Gastroesophageal sphincter (tissue), 3 donors: ENCODE measurements at regions not wholly inside any gene's neighbourhood (a gene's known extent, or its start where the extent isn't known, plus 50 kb on each side); places are given as distances from the start of the nearest gene placed in this dataset.

ENCODE experiments used
- EP300 ChIP-seq: sonication (generic); formaldehyde crosslinking; IDR thresholded peaks from one replicate; pipeline ENCODE4 v1.6.1; 2017; ENCODE audit warnings: antibody characterized with exemption, mild to moderate bottlenecking
- POLR2A ChIP-seq, 2 donors: fragments of 450-650 bp; IDR thresholded peaks; one replicate each; pipeline ENCODE4 v1.6.1; 2017; ENCODE audit warnings: antibody characterized with exemption in 2 of 2, mild to moderate bottlenecking in 2 of 2, moderate library complexity in 1 of 2
- POLR2AphosphoS5 ChIP-seq: sonication (generic); formaldehyde crosslinking; IDR thresholded peaks from one replicate; pipeline ENCODE4 v1.6.1; 2017; ENCODE audit warnings: antibody characterized with exemption
- TF ChIP-seq, protein P1 (sequence below), 4 experiments: fragments of 200-600 bp in 2 of 4; fragments of 450-650 bp in 2 of 4; sonication (generic) in 1 of 4; IDR thresholded peaks; one replicate each; pipeline ENCODE4 v1.5.1; 2017 to 2019; ENCODE audit warnings: antibody characterized with exemption in 4 of 4, mild to moderate bottlenecking in 2 of 4, moderate library complexity in 2 of 4

DNA sequence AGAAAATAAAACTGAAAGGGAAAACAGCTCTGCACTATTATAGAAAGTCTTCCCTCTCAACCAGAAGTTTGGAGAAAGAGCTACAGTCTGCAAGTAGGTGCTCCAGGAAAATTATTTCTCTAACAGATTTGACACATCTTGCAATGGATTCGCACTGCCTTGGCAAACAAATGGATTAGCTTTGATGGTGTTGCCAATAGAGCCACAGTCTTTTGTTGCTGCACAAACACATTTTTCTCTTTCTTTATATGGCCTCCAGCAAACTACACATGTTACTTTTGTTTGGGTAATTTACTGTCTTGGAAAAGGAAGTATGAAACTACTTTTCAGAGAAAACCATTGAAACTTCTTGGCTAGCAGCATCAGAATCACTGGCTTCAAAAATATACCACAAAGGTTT is 523.1 kb downstream of the EFNA5 start:
- TF ChIP-seq, protein P1, sequence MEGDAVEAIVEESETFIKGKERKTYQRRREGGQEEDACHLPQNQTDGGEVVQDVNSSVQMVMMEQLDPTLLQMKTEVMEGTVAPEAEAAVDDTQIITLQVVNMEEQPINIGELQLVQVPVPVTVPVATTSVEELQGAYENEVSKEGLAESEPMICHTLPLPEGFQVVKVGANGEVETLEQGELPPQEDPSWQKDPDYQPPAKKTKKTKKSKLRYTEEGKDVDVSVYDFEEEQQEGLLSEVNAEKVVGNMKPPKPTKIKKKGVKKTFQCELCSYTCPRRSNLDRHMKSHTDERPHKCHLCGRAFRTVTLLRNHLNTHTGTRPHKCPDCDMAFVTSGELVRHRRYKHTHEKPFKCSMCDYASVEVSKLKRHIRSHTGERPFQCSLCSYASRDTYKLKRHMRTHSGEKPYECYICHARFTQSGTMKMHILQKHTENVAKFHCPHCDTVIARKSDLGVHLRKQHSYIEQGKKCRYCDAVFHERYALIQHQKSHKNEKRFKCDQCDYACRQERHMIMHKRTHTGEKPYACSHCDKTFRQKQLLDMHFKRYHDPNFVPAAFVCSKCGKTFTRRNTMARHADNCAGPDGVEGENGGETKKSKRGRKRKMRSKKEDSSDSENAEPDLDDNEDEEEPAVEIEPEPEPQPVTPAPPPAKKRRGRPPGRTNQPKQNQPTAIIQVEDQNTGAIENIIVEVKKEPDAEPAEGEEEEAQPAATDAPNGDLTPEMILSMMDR (IDR thresholded peaks at IDR 0.05): no peak
- no peak for TF ChIP-seq POLR2AphosphoS5
- TF ChIP-seq POLR2A (IDR thresholded peaks at IDR 0.05): no peak
- no peak for TF ChIP-seq EP300
